ENCODE measurements at regions not wholly inside any gene's neighbourhood (a gene's known extent, or its start where the extent isn't known, plus 50 kb on each side); places are given as distances from the start of the nearest gene placed in this dataset.

- FAIRE-seq (no peak), DNase-seq (ENCODE audit: low read depth) (no peak)
- Histone ChIP-seq H4K20me1 (ENCODE audit: insufficient read depth, low read length) (no peaks in the 10 kb centered on the region), H3K4me1 (ENCODE audit: insufficient read depth, low read length) (no peaks in the 10 kb centered on the region), H3K79me2 (ENCODE audit: insufficient read depth, low read length) (no peaks in the 10 kb centered on the region), H3K4me3 (ENCODE audit: insufficient read depth, low read depth, low read length) (no peak overlapping the region), H3K4me2 (ENCODE audit: low read length) (no peak overlapping the region), H3K9me3 (ENCODE audit: insufficient read depth, low read depth, low read length) (peaks cover 8% of the 10 kb centered on the region), H3K9ac (ENCODE audit: low read length) (no peak overlapping the region), H3K36me3 (ENCODE audit: insufficient read depth, low read length) (no peaks in the 10 kb centered on the region), H2AFZ (ENCODE audit: low read depth, low read length) (no peak overlapping the region), H3K27me3 (ENCODE audit: insufficient read depth, low read length) (peaks cover 2% of the 10 kb centered on the region), H3K27ac (ENCODE audit: low read depth, low read length) (no peak overlapping the region)
- no peaks in the 10 kb centered on the region for H3K4me1 Mint-ChIP-seq (ENCODE audit: low read depth, unreplicated experiment)
- H3K4me3 Mint-ChIP-seq (ENCODE audit: unreplicated experiment): no peak overlapping the region
- peaks cover 6% of the 10 kb centered on the region for H3K27me3 Mint-ChIP-seq (ENCODE audit: low read depth, unreplicated experiment)
- no peak overlapping the region for H3K27ac Mint-ChIP-seq (ENCODE audit: unreplicated experiment)
- no peaks in the 10 kb centered on the region for H3K36me3 Mint-ChIP-seq (ENCODE audit: low read depth, unreplicated experiment)
- H3K9me3 Mint-ChIP-seq (ENCODE audit: unreplicated experiment): peaks cover 6% of the 10 kb centered on the region
- TF ChIP-seq EZH2 (IDR thresholded peaks at IDR 0.05; ENCODE audit: insufficient read depth, low read length) (no peak), CTCF (IDR thresholded peaks at IDR 0.05; ENCODE audit: insufficient read depth, low read depth, low read length) (no peak)
Observed at GRCh38 chr1:10928654-10929053, 83.8 kb upstream of the TARDBP start.

GRCh38 chr1:10932088-10932487, 80.4 kb upstream of the TARDBP start:
- DNase-seq (ENCODE audit: low read depth) (no peak), FAIRE-seq (no peak)
- Histone ChIP-seq H3K4me2 (ENCODE audit: low read length) (no peak overlapping the region), H3K4me1 (ENCODE audit: insufficient read depth, low read length) (no peaks in the 10 kb centered on the region), H3K79me2 (ENCODE audit: insufficient read depth, low read length) (no peaks in the 10 kb centered on the region), H3K27ac (ENCODE audit: low read depth, low read length) (no peak overlapping the region), H2AFZ (ENCODE audit: low read depth, low read length) (no peak overlapping the region), H3K27me3 (ENCODE audit: insufficient read depth, low read length) (peaks cover 7% of the 10 kb centered on the region), H3K9ac (ENCODE audit: low read length) (no peak overlapping the region), H3K9me3 (ENCODE audit: insufficient read depth, low read depth, low read length) (peaks cover 8% of the 10 kb centered on the region), H3K36me3 (ENCODE audit: insufficient read depth, low read length) (no peaks in the 10 kb centered on the region), H3K4me3 (ENCODE audit: insufficient read depth, low read depth, low read length) (no peak overlapping the region), H4K20me1 (ENCODE audit: insufficient read depth, low read length) (no peaks in the 10 kb centered on the region)
- Mint-ChIP-seq H3K9me3 (ENCODE audit: unreplicated experiment) (peaks cover 3% of the 10 kb centered on the region), H3K4me1 (ENCODE audit: low read depth, unreplicated experiment) (no peaks in the 10 kb centered on the region), H3K4me3 (ENCODE audit: unreplicated experiment) (no peak overlapping the region), H3K27me3 (ENCODE audit: low read depth, unreplicated experiment) (peaks cover 19% of the 10 kb centered on the region), H3K36me3 (ENCODE audit: low read depth, unreplicated experiment) (no peaks in the 10 kb centered on the region), H3K27ac (ENCODE audit: unreplicated experiment) (no peak overlapping the region)
- TF ChIP-seq CTCF (IDR thresholded peaks at IDR 0.05; ENCODE audit: insufficient read depth, low read depth, low read length) (no peak), EZH2 (IDR thresholded peaks at IDR 0.05; ENCODE audit: insufficient read depth, low read length) (no peak)

- H3K36me3 ChIP-seq (ENCODE audit: insufficient read depth, low read length): no peaks in the 10 kb centered on the region
- no peak for DNase-seq (ENCODE audit: low read depth)
- H3K4me1 ChIP-seq (ENCODE audit: insufficient read depth, low read length): no peaks in the 10 kb centered on the region
- no peaks in the 10 kb centered on the region for H3K79me2 ChIP-seq (ENCODE audit: insufficient read depth, low read length)
- H3K9ac ChIP-seq (ENCODE audit: low read length): no peak overlapping the region
- Mint-ChIP-seq H3K27ac (ENCODE audit: unreplicated experiment) (no peak overlapping the region), H3K27me3 (ENCODE audit: low read depth, unreplicated experiment) (peaks cover 26% of the 10 kb centered on the region), H3K4me3 (ENCODE audit: unreplicated experiment) (no peak overlapping the region), H3K36me3 (ENCODE audit: low read depth, unreplicated experiment) (no peaks in the 10 kb centered on the region), H3K9me3 (ENCODE audit: unreplicated experiment) (no peaks in the 10 kb centered on the region), H3K4me1 (ENCODE audit: low read depth, unreplicated experiment) (no peaks in the 10 kb centered on the region)
- H3K4me2 ChIP-seq (ENCODE audit: low read length): no peak overlapping the region
- H2AFZ ChIP-seq (ENCODE audit: low read depth, low read length): no peak overlapping the region
- H3K27me3 ChIP-seq (ENCODE audit: insufficient read depth, low read length): peaks cover 7% of the 10 kb centered on the region
- FAIRE-seq: no peak
- H3K9me3 ChIP-seq (ENCODE audit: insufficient read depth, low read depth, low read length): no peaks in the 10 kb centered on the region
- H3K27ac ChIP-seq (ENCODE audit: low read depth, low read length): no peak overlapping the region
- no peaks in the 10 kb centered on the region for H4K20me1 ChIP-seq (ENCODE audit: insufficient read depth, low read length)
- no peak overlapping the region for H3K4me3 ChIP-seq (ENCODE audit: insufficient read depth, low read depth, low read length)
- TF ChIP-seq EZH2 (IDR thresholded peaks at IDR 0.05; ENCODE audit: insufficient read depth, low read length): no peak
- TF ChIP-seq CTCF (IDR thresholded peaks at IDR 0.05; ENCODE audit: insufficient read depth, low read depth, low read length): no peak
Observed at GRCh38 chr1:10934150-10934818, 78.2 kb upstream of the TARDBP start.
